H1 (cell line): ENCODE measurements at regions not wholly inside any gene's neighbourhood (a gene's known extent, or its start where the extent isn't known, plus 50 kb on each side); places are given as distances from the start of the nearest gene placed in this dataset.

Source experiments
- CTCF ChIA-PET: fragments of 300-600 bp; sonication (Branson Sonifier 250); formaldehyde crosslinking; loops from one replicate; lab custom pipeline; 2021; ENCODE audit not compliant: partially characterized antibody; lab: Charles Lee
- POLR2A ChIA-PET: fragments of 300-600 bp; sonication (Branson Sonifier 250); formaldehyde crosslinking; loops from one replicate; lab custom pipeline; 2021; ENCODE audit warnings: inconsistent platforms; ENCODE audit not compliant: partially characterized antibody; lab: Charles Lee
- DNase-seq, 2 experiments: peaks; one replicate each; pipeline versions ENCODE4 v3.0.0 to v3.0.0-alpha.2; 2010 to 2022; ENCODE audit warnings: low spot score in 2 of 2, low read depth in 1 of 2, mixed read lengths in 1 of 2
- FAIRE-seq: peaks from 2 replicates; lab custom pipeline; 2011; peaks lifted over from hg19 to GRCh38; lab: Jason Lieb, UNC
- H2AFZ ChIP-seq: 2 replicates; pipeline ENCODE4 v1.8.1; 2012; ENCODE audit warnings: low read length, inconsistent platforms
- H2AK5ac ChIP-seq: 2 replicates; pipeline ENCODE4 v1.6.1; 2013; ENCODE audit warnings: low read depth, low read length
- H2BK120ac ChIP-seq: replicated peaks from 2 replicates; pipeline ENCODE3; 2013; ENCODE audit warnings: low read depth, low read length, inconsistent platforms
- H2BK12ac ChIP-seq: 2 replicates; pipeline ENCODE4 v1.6.1; 2013; ENCODE audit warnings: low read depth, low read length
- H2BK15ac ChIP-seq: 2 replicates; pipeline ENCODE4 v1.6.1; 2013; ENCODE audit warnings: low read length
- H2BK20ac ChIP-seq: 2 replicates; pipeline ENCODE4 v1.6.1; 2013; ENCODE audit warnings: low read length
- H2BK5ac ChIP-seq: 2 replicates; pipeline ENCODE4 v1.6.1; 2013; ENCODE audit warnings: low read depth, low read length
- H3K14ac ChIP-seq: 2 replicates; pipeline ENCODE4 v1.6.1; 2013; ENCODE audit warnings: inconsistent platforms; ENCODE audit not compliant: insufficient read length
- H3K18ac ChIP-seq: 2 replicates; pipeline ENCODE4 v1.6.1; 2013; ENCODE audit warnings: low read length; ENCODE audit errors: extremely low read depth
- H3K23ac ChIP-seq: 2 replicates; pipeline ENCODE4 v1.6.1; 2013; ENCODE audit warnings: inconsistent platforms; ENCODE audit not compliant: insufficient read length
- H3K23me2 ChIP-seq: 2 replicates; pipeline ENCODE4 v1.6.1; 2013; ENCODE audit warnings: low read depth, low read length
- H3K27ac ChIP-seq: 2 replicates; pipeline ENCODE4 v1.6.1; 2011; ENCODE audit warnings: low read depth, low read length, inconsistent platforms
- H3K27me3 ChIP-seq, 4 experiments: replicated peaks in 1 of 4; 1 replicate in 1 of 4; 2 replicates in 3 of 4; pipeline versions ENCODE4 v1.6.1 to v1.8.1; 2011 to 2013; ENCODE audit warnings: low read length in 3 of 4, mild to moderate bottlenecking in 3 of 4, inconsistent platforms in 2 of 4, mixed read lengths in 2 of 4, moderate library complexity in 1 of 4; ENCODE audit not compliant: control insufficient read depth in 3 of 4, insufficient read depth in 3 of 4; ENCODE audit errors: extremely low read depth in 1 of 4
- H3K36me3 ChIP-seq, 4 experiments: 2 replicates each; pipeline versions ENCODE4 v1.6.1 to v1.8.1; 2011 to 2013; ENCODE audit warnings: mild to moderate bottlenecking in 4 of 4, low read length in 3 of 4, moderate library complexity in 2 of 4, control low read depth in 1 of 4, inconsistent platforms in 1 of 4; ENCODE audit not compliant: insufficient read depth in 4 of 4, control insufficient read depth in 2 of 4
- H3K4ac ChIP-seq: replicated peaks from 2 replicates; pipeline ENCODE3; 2013; ENCODE audit warnings: low read length, low read depth, mixed read lengths, inconsistent platforms; ENCODE audit not compliant: insufficient read length
- H3K4me1 ChIP-seq, 4 experiments: replicated peaks in 1 of 4; 1 replicate in 1 of 4; 2 replicates in 3 of 4; pipeline versions ENCODE4 v1.6.1 to v1.8.1; 2011 to 2013; ENCODE audit warnings: low read length in 3 of 4, inconsistent platforms in 2 of 4, mixed read lengths in 1 of 4; ENCODE audit not compliant: insufficient read depth in 4 of 4, control insufficient read depth in 3 of 4
- H3K4me2 ChIP-seq, 2 experiments: 2 replicates each; pipeline versions ENCODE4 v1.6.1 to v1.8.1; 2011 to 2013; ENCODE audit warnings: low read depth in 2 of 2, low read length in 2 of 2, control low read depth in 1 of 2, inconsistent platforms in 1 of 2, mild to moderate bottlenecking in 1 of 2; ENCODE audit not compliant: insufficient read depth in 1 of 2
- H3K4me3 ChIP-seq, 4 experiments: fragments of 200-600, 300-600 bp in 1 of 4; sonication (generic), shearing (Covaris generic), sonication (Bioruptor Twin) in 1 of 4; 2 replicates each; pipeline versions ENCODE4 v1.5.1 to v1.8.1; 2011 to 2016; ENCODE audit warnings: low read length in 4 of 4, low read depth in 3 of 4, control low read depth in 2 of 4, inconsistent platforms in 2 of 4, mild to moderate bottlenecking in 2 of 4, mixed read lengths in 1 of 4, moderate library complexity in 1 of 4; ENCODE audit not compliant: insufficient read depth in 2 of 4; ENCODE audit errors: extremely low read depth in 1 of 4
- H3K56ac ChIP-seq: replicated peaks from 2 replicates; pipeline ENCODE3; 2013; ENCODE audit warnings: low read depth, mild to moderate bottlenecking, mixed read lengths, low read length, inconsistent platforms; ENCODE audit not compliant: insufficient read length
- H3K79me1 ChIP-seq: 2 replicates; pipeline ENCODE4 v1.6.1; 2013; ENCODE audit warnings: low read depth, low read length, control low read depth
- H3K79me2 ChIP-seq, 2 experiments: 2 replicates each; pipeline versions ENCODE4 v1.6.1 to v1.8.1; 2012 to 2013; ENCODE audit warnings: low read length in 2 of 2, mild to moderate bottlenecking in 2 of 2, inconsistent platforms in 1 of 2; ENCODE audit not compliant: insufficient read depth in 2 of 2, control insufficient read depth in 1 of 2
- H3K9ac ChIP-seq, 4 experiments: replicated peaks in 1 of 4; 1 replicate in 1 of 4; 2 replicates in 3 of 4; pipeline versions ENCODE4 v1.6.1 to v1.8.1; 2011 to 2013; ENCODE audit warnings: low read depth in 3 of 4, low read length in 3 of 4, control low read depth in 2 of 4, mild to moderate bottlenecking in 2 of 4, moderate library complexity in 2 of 4, inconsistent platforms in 1 of 4; ENCODE audit errors: extremely low read depth in 1 of 4
- H3K9me3 ChIP-seq, 2 experiments: 2 replicates each; pipeline versions ENCODE4 v1.6.1 to v1.8.1; 2012 to 2013; ENCODE audit warnings: mild to moderate bottlenecking in 2 of 2, moderate library complexity in 2 of 2, control low read depth in 1 of 2, inconsistent platforms in 1 of 2, low read depth in 1 of 2, low read length in 1 of 2, mixed read lengths in 1 of 2; ENCODE audit not compliant: insufficient read depth in 2 of 2
- H4K20me1 ChIP-seq, 2 experiments: replicated peaks in 1 of 2; 2 replicates each; pipeline versions ENCODE3 to v1.8.1; 2011 to 2013; ENCODE audit warnings: inconsistent platforms in 2 of 2, low read length in 2 of 2, mild to moderate bottlenecking in 1 of 2; ENCODE audit not compliant: insufficient read depth in 2 of 2, control insufficient read depth in 1 of 2
- H4K5ac ChIP-seq: 2 replicates; pipeline ENCODE4 v1.6.1; 2013; ENCODE audit warnings: low read length, low read depth, mixed read lengths, inconsistent platforms; ENCODE audit not compliant: insufficient read length
- H4K8ac ChIP-seq: 2 replicates; pipeline ENCODE4 v1.8.0; 2013; ENCODE audit warnings: mild to moderate bottlenecking, moderate library complexity, low read length, inconsistent platforms; ENCODE audit not compliant: insufficient read depth; ENCODE audit errors: extremely low read depth
- H4K91ac ChIP-seq: replicated peaks from 2 replicates; pipeline ENCODE3; 2013; ENCODE audit warnings: low read length, mixed read lengths, inconsistent platforms; ENCODE audit not compliant: insufficient read length
- RAD21 ChIP-seq, 2 experiments: IDR thresholded peaks in 1 of 2; conservative IDR thresholded peaks in 1 of 2; 2 replicates each; pipeline ENCODE4 v1.6.1; 2011; ENCODE audit warnings: low read depth in 2 of 2, low read length in 2 of 2, improper control_type of control experiment in 1 of 2, inconsistent platforms in 1 of 2, mild to moderate bottlenecking in 1 of 2, moderate library complexity in 1 of 2
- TAF7 ChIP-seq: optimal IDR thresholded peaks from 2 replicates; pipeline ENCODE3; 2011; ENCODE audit warnings: low read depth, mild to moderate bottlenecking, inconsistent platforms, low read length, moderate library complexity, borderline replicate concordance
- WGBS, 2 experiments: shearing (Covaris generic) in 1 of 2; methylation state at CpG; one replicate each; pipeline versions ENCODE4 v1.1.6 to v1.1.7; 2013 to 2015; ENCODE audit warnings: low lambda C conversion rate in 2 of 2, mixed read lengths in 2 of 2, inconsistent platforms in 1 of 2, low coverage in 1 of 2, missing lambda C conversion rate in 1 of 2; ENCODE audit not compliant: insufficient replicate concordance in 2 of 2, insufficient coverage in 1 of 2, insufficient read length in 1 of 2; ENCODE audit errors: extremely low coverage in 1 of 2, missing lambda C conversion rate in 1 of 2; 5-methylcytosine and 5-hydroxymethylcytosine counted together

GRCh38 chr2:75915851-75916634, 205.3 kb upstream of the GCFC2 start:
- H2BK5ac ChIP-seq, result no peak overlapping the region
- CTCF ChIA-PET, result interaction anchor here (1.2 kb wide), 1 partner anchor 20 kb away, joined by 4 read pairs; no protein-coding TSS in a partner anchor
- no peaks in the 10 kb centered on the region for H3K79me1 ChIP-seq
- no peak overlapping the region for H3K56ac ChIP-seq
- no peak overlapping the region for H4K91ac ChIP-seq
- H3K27me3 ChIP-seq, result no peaks in the 10 kb centered on the region
- no peak overlapping the region for H2BK120ac ChIP-seq
- H3K4ac ChIP-seq, result no peak overlapping the region
- DNase-seq (no peak), FAIRE-seq (no peak)
- H3K9ac ChIP-seq, result no peak overlapping the region
- H2BK12ac ChIP-seq, result no peak overlapping the region
- no peak overlapping the region for H3K23ac ChIP-seq
- no peak overlapping the region for H2AFZ ChIP-seq
- no peaks in the 10 kb centered on the region for H3K9me3 ChIP-seq
- H2BK15ac ChIP-seq, result no peak overlapping the region
- H3K4me3 ChIP-seq, result no peak overlapping the region
- no peaks in the 10 kb centered on the region for H3K36me3 ChIP-seq
- H3K4me2 ChIP-seq, result no peak overlapping the region
- TF ChIP-seq RAD21 (IDR thresholded peaks at IDR 0.05 in 1 of 2, conservative IDR thresholded peaks at IDR 0.05 in 1 of 2; ENCODE audit: low read depth in 2 of 2, low read length in 2 of 2), result no peak
- no peak for TF ChIP-seq TAF7
- H3K23me2 ChIP-seq, result no peaks in the 10 kb centered on the region
- POLR2A ChIA-PET, result no interaction called here
- no peaks in the 10 kb centered on the region for H3K79me2 ChIP-seq
- H4K5ac ChIP-seq, result no peak overlapping the region
- H3K18ac ChIP-seq, result no peak overlapping the region
- H4K20me1 ChIP-seq, result no peaks in the 10 kb centered on the region
- H2BK20ac ChIP-seq, result no peak overlapping the region
- H3K14ac ChIP-seq, result no peak overlapping the region
- H2AK5ac ChIP-seq, result no peak overlapping the region
- 80% methylated on average over 5 of the region's 5 CpGs; no CpG with 5 or more reads in 1 of the 2 experiments for WGBS, 2 experiments
- H3K27ac ChIP-seq, result no peak overlapping the region
- peaks cover 0 to 4% (median under 1%) of the 10 kb centered on the region in 4 experiments; a peak in 3 of 7 replicates for H3K4me1 ChIP-seq
- no peak overlapping the region for H4K8ac ChIP-seq
